GM21526 (cell line): ENCODE measurements at regions not wholly inside any gene's neighbourhood (a gene's known extent, or its start where the extent isn't known, plus 50 kb on each side); places are given as distances from the start of the nearest gene placed in this dataset.
"Not testable (repeated sequence)": the region's sequence is repeated elsewhere in the genome, so short reads cannot be mapped to it uniquely, and the experiment has no call there.

Source experiments
- ATAC-seq: cut with Tn5 transposase; IDR thresholded peaks from one replicate; pipeline ENCODE4 v1.9.1; 2021; ENCODE audit warnings: moderate library complexity; ENCODE audit not compliant: unreplicated experiment, low FRiP score

- no peak for ATAC-seq
Measured at GRCh38 chr22:47504962-47505361, 742.5 kb downstream of the TBC1D22A start.

DNA sequence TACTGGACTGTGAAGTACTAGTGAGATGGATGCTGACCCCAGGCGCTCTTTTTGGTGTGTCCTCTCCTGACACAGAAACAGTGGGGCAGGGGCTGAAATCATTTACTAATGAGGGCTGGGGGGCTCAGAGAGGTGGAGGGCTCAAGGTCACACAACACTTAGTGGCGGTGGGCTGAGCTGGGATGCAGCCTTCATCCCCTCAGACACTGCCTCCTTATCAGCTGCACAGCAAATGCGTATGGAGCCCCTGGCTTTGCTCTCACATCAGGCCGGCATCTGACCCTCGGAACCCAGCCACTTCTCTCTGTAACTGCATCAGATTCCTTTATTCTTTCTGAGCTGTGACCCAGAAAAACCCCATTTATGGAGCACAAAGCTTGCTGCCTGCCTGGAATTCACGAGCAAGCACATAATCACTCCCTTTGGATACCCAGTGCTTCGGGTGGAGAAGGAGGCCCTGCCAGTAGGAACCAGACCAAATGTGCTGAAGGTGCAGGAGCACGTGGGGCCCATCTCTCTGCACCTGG, 736.6 kb downstream of the TBC1D22A start:
- no peak for ATAC-seq

DNA sequence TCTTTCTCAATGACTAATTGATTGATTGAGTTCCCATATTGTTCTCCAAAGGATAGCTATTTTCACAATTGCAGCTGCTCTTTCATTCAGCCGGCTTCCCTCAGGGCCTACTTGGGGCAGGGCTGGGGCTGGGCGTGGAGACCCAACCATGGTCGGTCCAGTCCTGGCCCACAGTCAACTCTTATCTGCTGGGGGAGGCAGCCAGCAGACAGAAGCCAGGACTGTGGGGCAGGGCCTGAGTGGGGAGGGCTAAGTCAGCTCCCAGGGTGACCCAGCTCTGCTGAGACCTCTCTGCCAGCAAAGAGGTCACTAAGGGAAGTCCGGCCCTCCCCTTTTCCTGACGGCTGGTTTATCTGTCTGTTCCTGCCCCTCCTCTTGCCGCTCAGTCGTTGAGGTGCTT, 735.2 kb downstream of the TBC1D22A start:
- ATAC-seq = no peak

GRCh38 chr22:47495110-47495509, 732.7 kb downstream of the TBC1D22A start:
- ATAC-seq = no peak

GRCh38 chr22:47488131-47488530, 725.7 kb downstream of the TBC1D22A start:
- ATAC-seq = not testable (repeated sequence)

DNA sequence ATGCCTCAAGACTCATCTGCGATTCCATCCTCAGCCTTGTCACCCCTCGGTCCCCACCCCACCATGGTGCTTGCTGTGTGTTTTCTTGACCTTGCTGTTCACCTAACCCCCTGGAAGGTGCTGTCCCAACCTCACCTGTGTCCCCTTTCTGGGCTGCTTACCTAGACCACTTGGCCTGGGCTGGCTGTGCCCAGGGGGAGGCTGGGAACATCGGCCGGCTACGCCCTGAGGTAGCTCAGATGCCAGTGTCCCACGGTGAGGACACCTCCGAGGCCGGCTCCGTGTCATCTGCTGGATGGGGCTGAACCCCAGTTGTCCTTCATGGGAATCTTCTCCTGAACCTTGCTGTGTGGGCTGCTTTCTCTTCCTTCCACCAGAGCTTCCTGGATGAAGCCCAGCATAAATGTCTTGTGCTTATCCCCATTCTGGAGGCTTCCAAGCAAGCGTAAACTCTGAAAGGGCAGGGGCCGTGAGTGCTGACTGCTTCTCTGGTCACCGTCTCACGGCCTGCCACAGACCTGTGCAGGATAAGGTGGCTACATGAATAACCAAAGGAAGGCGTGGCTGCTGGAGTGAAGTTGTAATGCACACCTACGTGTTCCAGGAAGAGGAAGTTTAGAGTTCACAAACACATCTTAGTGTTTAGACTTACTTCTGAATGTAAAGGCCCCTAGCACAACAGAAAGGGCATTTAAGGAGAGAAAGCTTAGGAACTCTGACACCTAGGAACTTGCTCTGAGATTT, 724.3 kb downstream of the TBC1D22A start:
- no peak for ATAC-seq

- ATAC-seq = no peak
Measured at GRCh38 chr22:47484960-47485569, 722.6 kb downstream of the TBC1D22A start.

DNA sequence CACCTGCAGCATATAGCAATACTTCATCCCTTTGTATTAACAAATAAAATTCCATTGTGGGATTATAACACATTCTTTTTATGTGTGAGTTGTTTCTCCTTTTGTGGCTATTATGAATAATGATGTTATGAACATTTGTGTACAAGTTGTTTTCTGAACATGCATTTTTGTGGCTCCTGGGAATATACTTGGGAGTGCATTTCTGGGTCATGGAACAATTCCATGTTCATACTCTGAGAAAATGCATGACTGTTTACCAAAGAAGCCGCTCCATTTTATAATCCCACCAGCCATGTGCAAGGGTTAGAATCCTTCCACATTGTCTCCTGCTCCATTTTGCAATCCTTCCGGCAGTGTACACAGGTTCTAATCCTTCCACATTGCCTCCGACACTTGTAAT, 713.8 kb downstream of the TBC1D22A start:
- ATAC-seq = no peak

DNA sequence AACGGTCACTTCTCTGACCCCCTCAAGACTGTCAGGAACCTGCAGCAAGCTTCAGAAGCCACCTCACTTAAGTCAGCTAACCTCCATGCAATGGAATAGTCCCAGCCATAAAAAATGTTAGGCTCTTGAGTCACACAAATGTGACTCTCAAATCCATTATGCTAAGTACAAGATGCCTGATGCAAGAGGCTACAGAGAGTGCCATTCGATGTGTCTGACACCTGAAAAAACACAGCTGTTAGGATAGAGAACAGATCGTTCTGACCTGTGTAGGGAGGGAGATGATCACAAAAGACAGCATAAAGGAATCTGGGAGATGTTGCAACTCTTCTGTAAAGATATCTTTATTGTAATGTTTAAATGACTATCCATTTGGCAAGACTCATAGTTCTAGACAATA, 712.4 kb downstream of the TBC1D22A start:
- no peak for ATAC-seq

DNA sequence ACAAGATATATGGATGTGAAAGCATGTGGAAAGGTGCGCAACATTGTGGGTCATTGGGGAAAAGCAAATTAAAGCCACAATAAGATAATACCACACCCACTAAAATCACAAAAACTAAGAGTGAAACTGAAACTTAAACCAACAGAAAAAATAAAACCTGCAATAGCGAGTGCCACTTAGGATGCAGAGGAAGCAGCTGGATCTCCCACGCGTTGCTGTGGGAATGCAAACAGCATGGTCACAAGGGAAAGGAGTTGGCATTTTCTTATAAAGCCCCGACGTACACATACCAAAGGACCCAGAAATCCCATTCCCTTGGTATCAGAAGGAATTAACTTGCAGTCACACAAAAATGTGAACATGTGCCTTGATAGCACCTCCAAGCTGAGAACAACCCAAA, 712.0 kb downstream of the TBC1D22A start:
- no peak for ATAC-seq

GRCh38 chr22:47472636-47473035, 710.2 kb downstream of the TBC1D22A start:
- ATAC-seq = no peak

DNA sequence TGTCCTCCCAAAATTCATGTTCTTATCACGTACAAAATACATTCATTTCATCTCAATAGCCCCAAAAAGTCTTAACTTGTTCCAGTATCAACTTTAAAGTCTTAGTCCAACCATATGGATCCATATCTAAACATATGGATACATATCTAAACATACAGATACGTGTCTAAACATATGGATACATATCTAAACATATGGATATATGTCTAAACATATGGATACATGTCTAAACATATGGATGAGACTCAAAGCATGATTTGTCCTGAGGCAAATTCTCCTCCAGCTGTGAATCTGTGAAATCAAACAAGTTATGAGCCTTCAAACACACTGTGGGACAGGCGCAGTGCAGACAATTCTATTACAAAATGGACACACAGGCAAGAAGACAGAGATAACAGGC, 709.0 kb downstream of the TBC1D22A start:
- ATAC-seq = no peak

GRCh38 chr22:47465809-47466208, 703.4 kb downstream of the TBC1D22A start:
- ATAC-seq = no peak

GRCh38 chr22:47465222-47465621, 702.8 kb downstream of the TBC1D22A start:
- ATAC-seq = no peak

DNA sequence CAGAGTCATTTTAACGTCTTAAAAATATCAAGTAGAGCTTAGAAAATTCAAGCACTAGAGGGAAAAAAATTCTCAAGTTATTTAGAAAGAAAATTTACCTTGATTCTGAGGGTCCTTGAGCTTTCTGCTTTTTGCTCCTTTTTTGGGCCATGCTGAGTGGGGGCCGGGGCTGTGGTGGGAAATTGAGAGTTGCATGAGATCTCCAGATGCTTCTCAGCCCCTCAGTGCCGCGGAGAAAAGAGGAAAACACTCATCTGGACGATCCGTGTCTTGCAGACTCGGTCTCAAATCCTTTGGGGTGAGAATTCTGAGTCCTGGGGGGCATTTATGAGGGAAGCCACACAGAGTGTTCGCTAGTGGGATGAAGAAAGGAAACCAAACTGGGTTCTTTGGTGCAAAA, 700.8 kb downstream of the TBC1D22A start:
- no peak for ATAC-seq

DNA sequence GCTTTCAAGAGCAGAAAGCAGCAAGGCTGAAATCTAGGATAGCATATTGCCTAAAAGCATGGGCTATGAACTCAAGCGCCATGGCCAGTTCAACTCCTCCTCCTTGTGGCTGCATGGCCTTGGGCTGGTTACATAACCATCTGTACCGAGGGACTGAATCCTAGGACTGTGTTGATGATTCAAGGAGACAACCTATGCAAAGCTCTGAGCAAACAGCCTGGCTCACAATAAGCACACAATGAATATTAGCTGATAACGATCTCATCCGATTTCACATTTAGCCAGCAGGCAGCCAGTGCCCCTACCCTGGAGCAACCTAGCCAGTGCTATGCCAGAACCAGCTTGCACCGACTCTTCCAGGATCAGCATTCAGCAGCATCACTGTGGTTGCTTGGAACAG, 698.4 kb downstream of the TBC1D22A start:
- ATAC-seq = no peak

GRCh38 chr22:47460176-47460575, 697.7 kb downstream of the TBC1D22A start:
- no peak for ATAC-seq

DNA sequence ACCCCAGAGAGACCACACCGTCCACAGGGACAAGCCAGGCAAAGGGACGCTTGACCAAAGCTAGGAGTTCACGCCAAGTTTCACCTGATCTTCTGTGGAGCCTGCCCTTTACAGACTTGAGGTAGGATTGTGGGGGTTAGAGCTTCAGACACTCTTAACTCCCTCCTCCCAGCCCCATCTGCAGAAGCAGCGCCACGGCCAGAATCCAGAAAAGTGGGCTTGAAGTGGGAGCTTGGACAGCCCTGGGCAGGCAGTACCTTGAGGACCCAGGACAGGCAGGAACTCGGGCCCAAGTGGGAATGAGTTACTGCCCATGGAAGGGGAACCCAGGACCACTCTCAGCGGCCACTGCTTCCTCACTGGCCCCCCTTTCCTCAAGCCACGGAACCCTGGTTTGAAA, 695.9 kb downstream of the TBC1D22A start:
- ATAC-seq = no peak

DNA sequence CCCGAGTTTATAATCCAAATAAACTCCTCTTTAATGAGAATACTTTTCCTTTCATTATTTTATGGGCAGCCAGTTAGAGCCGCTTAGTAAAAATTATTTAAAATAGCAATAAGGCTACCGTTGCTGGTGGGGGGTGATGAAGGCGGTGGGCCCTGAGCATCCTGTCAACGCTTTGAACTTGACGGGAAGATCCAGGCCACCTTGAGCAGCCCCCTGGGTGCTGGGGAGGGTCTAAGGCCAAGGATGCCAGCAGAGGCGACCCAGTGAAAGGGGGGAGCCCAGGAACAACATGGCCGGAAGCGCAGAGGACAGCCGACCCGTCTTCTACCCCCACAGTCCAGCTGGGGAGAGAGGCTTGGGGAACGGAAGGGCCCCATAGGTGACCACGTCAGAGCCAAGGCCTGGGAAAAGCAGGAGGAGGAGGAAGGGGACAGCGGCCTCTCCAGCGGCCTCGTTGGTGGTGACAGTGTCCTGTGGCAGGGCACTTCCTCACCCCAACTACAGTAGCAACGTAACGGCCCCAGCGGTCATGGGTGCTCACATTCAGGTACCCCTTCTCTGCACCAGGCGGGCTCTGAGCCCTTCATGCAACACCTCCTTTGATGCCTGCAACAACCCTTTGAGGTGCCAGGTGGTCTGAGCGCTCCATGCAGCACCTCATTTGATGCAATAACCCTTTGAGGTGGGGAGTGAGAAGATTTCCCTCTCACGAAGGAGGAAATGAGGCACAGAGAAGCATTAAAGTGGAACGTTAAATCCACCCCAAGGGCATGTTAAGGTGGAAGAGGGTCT, 695.3 kb downstream of the TBC1D22A start:
- no peak for ATAC-seq

- ATAC-seq = no peak
Measured at GRCh38 chr22:47457021-47457420, 694.6 kb downstream of the TBC1D22A start.

- no peak for ATAC-seq
Measured at GRCh38 chr22:47456031-47456430, 693.6 kb downstream of the TBC1D22A start.
